GM23338 (cell line): ENCODE measurements at regions not wholly inside any gene's neighbourhood (a gene's known extent, or its start where the extent isn't known, plus 50 kb on each side); places are given as distances from the start of the nearest gene placed in this dataset.

Experiments used
- ATAC-seq: fragments of 200-7000 bp; cut with Tn5 transposase; 3 replicates; pipeline ENCODE4 v1.9.1; 2020
- DNase-seq: peaks from one replicate; pipeline ENCODE4 v3.0.0-alpha.2; 2015; ENCODE audit warnings: low spot score
- H2AFZ ChIP-seq: fragments of 200-600 bp; sonication (generic); 2 replicates; pipeline ENCODE4 v1.8.0; 2016; ENCODE audit warnings: antibody characterized with exemption, mild to moderate bottlenecking, moderate library complexity
- H3F3A ChIP-seq: fragments of 200-600 bp; sonication (generic); replicated peaks from 2 replicates; pipeline ENCODE4 v1.8.0; 2017; ENCODE audit warnings: antibody characterized with exemption, mixed run types, low read depth
- H3K27ac ChIP-seq: fragments of 200-600 bp; sonication (generic); 2 replicates; pipeline ENCODE4 v1.6.1; 2016; ENCODE audit warnings: low read depth
- H3K27me3 ChIP-seq: fragments of 200-600 bp; sonication (generic); 2 replicates; pipeline ENCODE4 v1.8.0; 2016; ENCODE audit warnings: mild to moderate bottlenecking, mixed run types, moderate library complexity; ENCODE audit not compliant: insufficient read depth
- H3K36me3 ChIP-seq: fragments of 200-600 bp; sonication (generic); 2 replicates; pipeline ENCODE4 v1.8.0; 2016; ENCODE audit warnings: mild to moderate bottlenecking; ENCODE audit not compliant: insufficient read depth
- H3K4me1 ChIP-seq: fragments of 200-600 bp; sonication (generic); 2 replicates; pipeline ENCODE4 v1.8.0; 2016; ENCODE audit warnings: mild to moderate bottlenecking, moderate library complexity; ENCODE audit not compliant: insufficient read depth
- H3K4me2 ChIP-seq: fragments of 200-600 bp; sonication (generic); 2 replicates; pipeline ENCODE4 v1.7.1; 2017; ENCODE audit warnings: mixed run types
- H3K4me3 ChIP-seq: fragments of 200-600 bp; sonication (generic); 2 replicates; pipeline ENCODE4 v1.6.1; 2016; ENCODE audit warnings: mixed run types
- H3K79me2 ChIP-seq: fragments of 200-600 bp; sonication (generic); replicated peaks from 2 replicates; pipeline ENCODE4 v1.8.0; 2017; ENCODE audit warnings: mild to moderate bottlenecking; ENCODE audit not compliant: insufficient read depth
- H3K9me2 ChIP-seq: fragments of 200-600 bp; sonication (generic); 2 replicates; pipeline ENCODE4 v1.8.0; 2017; ENCODE audit not compliant: insufficient read depth
- H4K20me1 ChIP-seq: fragments of 200-600 bp; sonication (generic); replicated peaks from 2 replicates; pipeline ENCODE4 v1.8.0; 2017; ENCODE audit warnings: mild to moderate bottlenecking; ENCODE audit not compliant: insufficient read depth
- H3K27ac Mint-ChIP-seq: 2 replicates; pipeline ENCODE4 v1.8.0; 2020; ENCODE audit warnings: inconsistent platforms, mild to moderate bottlenecking, moderate library complexity, mixed read lengths
- H3K27me3 Mint-ChIP-seq: 3 replicates; pipeline ENCODE4 v1.8.0; 2022; ENCODE audit warnings: low read depth, mild to moderate bottlenecking, moderate library complexity, mixed read lengths, inconsistent platforms; ENCODE audit not compliant: insufficient read depth, poor library complexity
- H3K36me3 Mint-ChIP-seq: 3 replicates; pipeline ENCODE4 v1.8.0; 2021; ENCODE audit warnings: low read depth, mild to moderate bottlenecking, inconsistent platforms, moderate library complexity, mixed read lengths
- H3K4me1 Mint-ChIP-seq: 3 replicates; pipeline ENCODE4 v1.8.0; 2020; ENCODE audit warnings: mild to moderate bottlenecking, inconsistent platforms, mixed read lengths
- H3K4me3 Mint-ChIP-seq: 3 replicates; pipeline ENCODE4 v1.8.0; 2021; ENCODE audit warnings: moderate library complexity, mild to moderate bottlenecking, inconsistent platforms, mixed read lengths
- H3K9me3 Mint-ChIP-seq: 3 replicates; pipeline ENCODE4 v1.8.0; 2020; ENCODE audit warnings: moderate library complexity, mild to moderate bottlenecking, inconsistent platforms, mixed read lengths
- CREB1 ChIP-seq: fragments of 250-450 bp; sonication (Bioruptor Pico); IDR thresholded peaks from 2 replicates; pipeline ENCODE4 v1.5.0; 2020; ENCODE audit warnings: low read depth, mild to moderate bottlenecking, moderate library complexity
- CTCF ChIP-seq, 2 experiments: fragments of 200-600 bp in 1 of 2; sonication (generic) in 1 of 2; conservative IDR thresholded peaks; 2 replicates each; pipeline versions ENCODE4 v1.5.1 to v1.6.1; 2016 to 2017; ENCODE audit warnings: antibody characterized with exemption in 2 of 2, low read depth in 2 of 2, mild to moderate bottlenecking in 2 of 2, moderate library complexity in 1 of 2
- ETS1 ChIP-seq: IDR thresholded peaks from 2 replicates; pipeline ENCODE4 v1.6.1; 2016; ENCODE audit warnings: antibody characterized with exemption
- EZH2 ChIP-seq: fragments of 200-600 bp; sonication (generic); IDR thresholded peaks from one replicate; pipeline ENCODE4 v1.8.0; 2017; ENCODE audit warnings: antibody characterized with exemption, mild to moderate bottlenecking, low read depth; ENCODE audit not compliant: unreplicated experiment
- EZH2phosphoT487 ChIP-seq: fragments of 200-600 bp; sonication (generic); IDR thresholded peaks from one replicate; pipeline ENCODE4 v1.8.1; 2018; ENCODE audit warnings: antibody characterized with exemption; ENCODE audit not compliant: unreplicated experiment
- JUNB ChIP-seq: IDR thresholded peaks from one replicate; pipeline ENCODE4 v1.6.1; 2016; ENCODE audit warnings: antibody characterized with exemption; ENCODE audit not compliant: unreplicated experiment
- NANOG ChIP-seq: IDR thresholded peaks from 2 replicates; pipeline ENCODE4 v1.6.1; 2016; ENCODE audit warnings: antibody characterized with exemption, borderline replicate concordance
- POLR2AphosphoS5 ChIP-seq: IDR thresholded peaks from 2 replicates; pipeline ENCODE4 v1.6.1; 2016; ENCODE audit warnings: antibody characterized with exemption, low read depth
- REST ChIP-seq: IDR thresholded peaks from one replicate; pipeline ENCODE4 v1.6.1; 2018; ENCODE audit warnings: antibody characterized with exemption; ENCODE audit not compliant: unreplicated experiment
- STAT1 ChIP-seq: IDR thresholded peaks from one replicate; pipeline ENCODE4 v1.6.1; 2016; ENCODE audit warnings: antibody characterized with exemption; ENCODE audit not compliant: unreplicated experiment
- ZNF114 ChIP-seq: fragments of 250-450 bp; sonication (Bioruptor Pico); IDR thresholded peaks from 2 replicates; pipeline ENCODE4 v1.5.0; 2020; ENCODE audit warnings: mild to moderate bottlenecking, moderate library complexity
- ZNF331 ChIP-seq: fragments of 250-450 bp; sonication (Bioruptor Pico); IDR thresholded peaks from 2 replicates; pipeline ENCODE4 v1.5.0; 2020; ENCODE audit warnings: low read depth, mild to moderate bottlenecking, moderate library complexity
- ZNF462 ChIP-seq: fragments of 250-450 bp; sonication (Bioruptor Pico); IDR thresholded peaks from 2 replicates; pipeline ENCODE4 v1.5.0; 2020; ENCODE audit warnings: mild to moderate bottlenecking, moderate library complexity

- Histone ChIP-seq H3K27me3 (no peaks in the 10 kb centered on the region), H4K20me1 (no peaks in the 10 kb centered on the region), H2AFZ (no peak overlapping the region), H3K4me2 (no peak overlapping the region), H3F3A (no peaks in the 10 kb centered on the region), H3K4me3 (no peak overlapping the region), H3K4me1 (no peaks in the 10 kb centered on the region), H3K36me3 (no peaks in the 10 kb centered on the region), H3K9me2 (no peaks in the 10 kb centered on the region), H3K79me2 (no peaks in the 10 kb centered on the region), H3K27ac (no peak overlapping the region)
- peaks cover 4% of the 10 kb centered on the region; the same call in 1 of the 3 replicates for H3K9me3 Mint-ChIP-seq
- H3K36me3 Mint-ChIP-seq: peaks cover 3% of the 10 kb centered on the region; the same call in 1 of the 3 replicates
- no peaks in the 10 kb centered on the region for H3K4me1 Mint-ChIP-seq
- no peaks in the 10 kb centered on the region for H3K27me3 Mint-ChIP-seq
- H3K27ac Mint-ChIP-seq: no peak overlapping the region
- H3K4me3 Mint-ChIP-seq: no peak overlapping the region
- no peak for TF ChIP-seq REST
- TF ChIP-seq ZNF462 (CRISPR knock-in tag): no peak
- TF ChIP-seq EZH2phosphoT487: no peak
- TF ChIP-seq JUNB: no peak
- TF ChIP-seq CREB1 (CRISPR knock-in tag): no peak
- no peak for TF ChIP-seq ETS1
- TF ChIP-seq EZH2: no peak
- TF ChIP-seq ZNF331 (CRISPR knock-in tag): no peak
- TF ChIP-seq ZNF114 (CRISPR knock-in tag): no peak
- TF ChIP-seq POLR2AphosphoS5: no peak
- TF ChIP-seq STAT1: no peak
- TF ChIP-seq CTCF (conservative IDR thresholded peaks at IDR 0.05; ENCODE audit: low read depth in 2 of 2): no peak
- TF ChIP-seq NANOG: no peak
- DNase-seq (no peak), ATAC-seq (no peak)
Observed at GRCh38 chr6:164842085-164842484, 467.3 kb downstream of the C6orf118 start.
